ENCODE measurements at regions not wholly inside any gene's neighbourhood (a gene's known extent, or its start where the extent isn't known, plus 50 kb on each side); places are given as distances from the start of the nearest gene placed in this dataset.
"Not testable (repeated sequence)": the region's sequence is repeated elsewhere in the genome, so short reads cannot be mapped to it uniquely, and the experiment has no call there.

DNA sequence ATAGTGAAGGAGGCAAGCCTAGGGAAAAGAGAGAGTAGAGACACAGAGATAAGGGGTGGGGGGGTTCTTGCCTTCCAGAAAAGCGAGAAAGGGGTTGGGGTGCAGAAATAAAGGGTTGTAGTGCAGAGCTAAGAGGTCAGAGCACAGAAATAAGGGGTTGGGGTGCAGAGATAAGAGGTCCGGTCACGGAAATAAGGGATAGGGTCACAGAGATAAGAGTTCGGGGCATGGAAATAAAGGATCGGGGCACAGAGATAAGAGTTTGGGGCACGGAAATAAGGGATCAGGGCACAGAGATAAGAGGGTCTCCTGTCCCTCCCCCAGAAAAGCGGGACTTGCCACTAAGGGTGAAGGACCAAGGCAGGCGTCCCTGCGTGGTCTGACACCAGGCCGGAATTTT, 222.0 kb downstream of the OTOP1 start:
- intact Hi-C loops (cut with micrococcal nuclease); H3K27ac ChIP-seq (ENCODE audit: low read length); H3K27me3 ChIP-seq (ENCODE audit: low read length); H2AFZ ChIP-seq (ENCODE audit: low read length); ATAC-seq; BruUV-seq (replicated peaks); H3K36me3 ChIP-seq (ENCODE audit: low read depth, low read length); H3K9me2 ChIP-seq (replicated peaks; ENCODE audit: low read length); H3F3A ChIP-seq (ENCODE audit: low read length, unreplicated experiment); H3K4me3 ChIP-seq (ENCODE audit: low read length); H3K4me1 ChIP-seq (ENCODE audit: insufficient read depth, low read length); CTCF ChIA-PET; H3K79me2 ChIP-seq (ENCODE audit: low read length); H3K9ac ChIP-seq (ENCODE audit: low read length); DNase-seq; H3K9me3 ChIP-seq (ENCODE audit: low read length); POLR2A ChIA-PET (ENCODE audit: unreplicated experiment); H4K20me1 ChIP-seq (ENCODE audit: low read length); H3K4me2 ChIP-seq (ENCODE audit: low read length): not testable (repeated sequence)

DNA sequence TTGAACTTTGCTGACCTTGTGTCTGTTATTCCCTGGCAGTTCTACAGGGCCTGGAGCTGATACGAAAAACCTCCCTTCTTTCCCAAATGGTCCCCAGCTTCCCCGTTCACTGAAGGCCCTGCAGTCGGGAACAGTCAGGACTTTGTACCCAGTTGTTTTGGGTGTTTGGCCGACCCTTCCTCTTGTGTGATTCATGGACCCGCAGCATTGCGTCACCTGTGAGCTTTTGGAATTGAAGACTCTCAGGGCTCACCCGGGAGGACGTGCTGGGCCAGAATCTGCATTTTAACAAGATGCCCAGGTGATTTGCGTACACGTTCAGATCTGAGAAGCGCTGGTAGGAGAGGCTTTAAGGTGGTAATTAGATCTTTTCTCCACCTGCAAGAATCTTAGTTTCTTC, 220.4 kb downstream of the OTOP1 start:
- DNase-seq; H4K20me1 ChIP-seq (ENCODE audit: low read length); H3K36me3 ChIP-seq (ENCODE audit: low read depth, low read length); H3K27me3 ChIP-seq (ENCODE audit: low read length); H3K4me3 ChIP-seq (ENCODE audit: low read length); BruUV-seq (replicated peaks); CTCF ChIA-PET; H2AFZ ChIP-seq (ENCODE audit: low read length); ATAC-seq; H3K79me2 ChIP-seq (ENCODE audit: low read length); H3F3A ChIP-seq (ENCODE audit: low read length, unreplicated experiment); H3K9me3 ChIP-seq (ENCODE audit: low read length); H3K27ac ChIP-seq (ENCODE audit: low read length); POLR2A ChIA-PET (ENCODE audit: unreplicated experiment); intact Hi-C loops (cut with micrococcal nuclease); H3K4me2 ChIP-seq (ENCODE audit: low read length); H3K4me1 ChIP-seq (ENCODE audit: insufficient read depth, low read length); H3K9ac ChIP-seq (ENCODE audit: low read length); H3K9me2 ChIP-seq (replicated peaks; ENCODE audit: low read length): not testable (repeated sequence)

DNA sequence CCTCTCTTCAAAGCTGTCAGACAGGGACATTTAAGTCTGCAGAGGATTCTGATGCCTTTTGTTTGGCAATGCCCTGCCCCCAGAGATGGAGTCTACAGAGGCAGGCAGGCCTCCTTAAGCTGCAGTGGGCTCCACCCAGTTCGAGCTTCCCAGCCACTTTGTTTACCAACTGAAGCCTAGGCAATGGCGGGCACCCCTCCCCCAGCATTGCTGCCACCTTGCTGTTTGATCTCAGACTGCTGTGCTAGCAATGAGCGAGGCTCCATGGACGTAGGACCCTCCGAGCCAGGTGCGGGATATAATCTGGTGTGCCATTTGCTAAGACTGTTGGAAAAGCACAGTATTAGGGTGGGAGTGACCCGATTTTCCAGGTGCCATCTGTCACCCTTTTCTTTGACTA, 207.7 kb downstream of the OTOP1 start:
- H3K9ac ChIP-seq (ENCODE audit: low read length); H3K4me3 ChIP-seq (ENCODE audit: low read length); DNase-seq; H3K27ac ChIP-seq (ENCODE audit: low read length); POLR2A ChIA-PET (ENCODE audit: unreplicated experiment); ATAC-seq; H3K9me3 ChIP-seq (ENCODE audit: low read length); H2AFZ ChIP-seq (ENCODE audit: low read length); H3K36me3 ChIP-seq (ENCODE audit: low read depth, low read length); H3K79me2 ChIP-seq (ENCODE audit: low read length); BruUV-seq (replicated peaks); H4K20me1 ChIP-seq (ENCODE audit: low read length); H3F3A ChIP-seq (ENCODE audit: low read length, unreplicated experiment); H3K9me2 ChIP-seq (replicated peaks; ENCODE audit: low read length); H3K4me1 ChIP-seq (ENCODE audit: insufficient read depth, low read length); intact Hi-C loops (cut with micrococcal nuclease); H3K4me2 ChIP-seq (ENCODE audit: low read length); CTCF ChIA-PET; H3K27me3 ChIP-seq (ENCODE audit: low read length): not testable (repeated sequence)

DNA sequence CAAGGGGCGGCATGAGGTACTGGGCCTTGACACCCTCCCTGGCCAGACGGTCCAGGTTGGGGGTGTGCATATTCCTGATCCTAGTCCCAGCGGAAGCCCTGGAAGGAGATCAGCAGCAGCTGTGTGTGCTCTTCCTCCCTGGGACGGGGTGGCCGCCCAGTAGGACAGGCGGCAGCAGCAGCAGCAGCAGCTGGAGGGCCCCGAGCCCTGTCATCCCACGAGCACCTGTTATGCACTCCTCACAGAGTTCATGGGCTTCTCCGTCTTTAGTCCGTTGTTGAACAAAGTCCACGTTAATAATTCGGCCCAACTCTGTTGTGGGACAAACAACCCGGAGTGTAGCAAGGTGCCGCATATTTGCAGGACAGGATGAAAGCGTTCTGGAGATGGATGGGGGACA, 205.6 kb downstream of the OTOP1 start:
- H3K36me3 ChIP-seq (ENCODE audit: low read depth, low read length); H3K4me1 ChIP-seq (ENCODE audit: insufficient read depth, low read length); ATAC-seq; BruUV-seq (replicated peaks); H3K27ac ChIP-seq (ENCODE audit: low read length); POLR2A ChIA-PET (ENCODE audit: unreplicated experiment); H3K27me3 ChIP-seq (ENCODE audit: low read length); H3K79me2 ChIP-seq (ENCODE audit: low read length); H3K9ac ChIP-seq (ENCODE audit: low read length); H3K9me3 ChIP-seq (ENCODE audit: low read length); H3K4me2 ChIP-seq (ENCODE audit: low read length); DNase-seq; H2AFZ ChIP-seq (ENCODE audit: low read length); H4K20me1 ChIP-seq (ENCODE audit: low read length); CTCF ChIA-PET; H3K4me3 ChIP-seq (ENCODE audit: low read length); H3K9me2 ChIP-seq (replicated peaks; ENCODE audit: low read length); H3F3A ChIP-seq (ENCODE audit: low read length, unreplicated experiment); intact Hi-C loops (cut with micrococcal nuclease): not testable (repeated sequence)

DNA sequence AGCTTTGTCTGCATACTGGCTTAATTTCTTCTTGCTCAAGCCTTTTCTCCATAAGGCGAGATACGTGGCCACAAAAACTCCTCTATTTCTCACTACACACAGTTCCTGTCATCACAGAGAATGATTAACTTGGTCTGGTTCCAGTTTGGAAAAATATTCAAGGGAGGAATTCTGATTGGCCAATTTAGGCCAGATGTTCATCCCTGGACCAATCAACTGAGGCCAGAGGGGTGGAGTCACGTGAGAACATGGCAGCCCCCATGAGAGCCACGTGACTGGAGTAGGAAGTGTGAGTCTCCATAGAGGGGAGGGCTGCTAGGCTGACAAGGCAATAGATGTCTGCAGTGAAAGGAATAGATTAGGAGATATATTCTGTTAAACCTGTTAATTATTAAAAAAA, 200.0 kb downstream of the OTOP1 start:
- H2AFZ ChIP-seq (ENCODE audit: low read length); H3K4me1 ChIP-seq (ENCODE audit: insufficient read depth, low read length); DNase-seq; H3K9ac ChIP-seq (ENCODE audit: low read length); H3K9me3 ChIP-seq (ENCODE audit: low read length); ATAC-seq; H3K79me2 ChIP-seq (ENCODE audit: low read length); H3K4me2 ChIP-seq (ENCODE audit: low read length); H3K36me3 ChIP-seq (ENCODE audit: low read depth, low read length); BruUV-seq (replicated peaks); H3K4me3 ChIP-seq (ENCODE audit: low read length); H3K27me3 ChIP-seq (ENCODE audit: low read length); H3K27ac ChIP-seq (ENCODE audit: low read length); H3F3A ChIP-seq (ENCODE audit: low read length, unreplicated experiment); intact Hi-C loops (cut with micrococcal nuclease); CTCF ChIA-PET; H4K20me1 ChIP-seq (ENCODE audit: low read length); POLR2A ChIA-PET (ENCODE audit: unreplicated experiment); H3K9me2 ChIP-seq (replicated peaks; ENCODE audit: low read length): not testable (repeated sequence)

DNA sequence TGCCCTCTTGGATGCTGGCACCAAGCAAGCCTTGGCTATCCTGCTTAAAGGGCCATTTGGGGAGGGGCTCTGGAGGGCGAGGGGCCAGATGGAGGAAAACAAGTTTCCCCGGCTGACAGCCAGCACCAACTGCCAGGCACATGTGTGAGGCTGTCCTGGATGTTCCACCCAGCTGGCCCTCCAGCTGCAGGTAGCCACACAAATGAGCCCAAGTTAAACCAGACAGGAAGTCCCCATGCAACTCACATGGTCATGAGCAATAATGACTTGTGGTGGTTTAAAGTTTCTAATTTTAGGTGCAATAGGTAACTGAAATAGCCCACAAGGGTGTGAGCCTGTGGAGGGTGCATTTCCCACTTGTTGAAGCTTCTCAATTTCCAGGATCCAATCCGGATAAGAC, 198.0 kb downstream of the OTOP1 start:
- H3K27ac ChIP-seq (ENCODE audit: low read length); H3K4me2 ChIP-seq (ENCODE audit: low read length); H3F3A ChIP-seq (ENCODE audit: low read length, unreplicated experiment); H3K4me3 ChIP-seq (ENCODE audit: low read length); H3K36me3 ChIP-seq (ENCODE audit: low read depth, low read length); H3K27me3 ChIP-seq (ENCODE audit: low read length); ATAC-seq; H3K9me2 ChIP-seq (replicated peaks; ENCODE audit: low read length); CTCF ChIA-PET; H3K9me3 ChIP-seq (ENCODE audit: low read length); intact Hi-C loops (cut with micrococcal nuclease); DNase-seq; BruUV-seq (replicated peaks); H2AFZ ChIP-seq (ENCODE audit: low read length); H3K79me2 ChIP-seq (ENCODE audit: low read length); H3K9ac ChIP-seq (ENCODE audit: low read length); H4K20me1 ChIP-seq (ENCODE audit: low read length); H3K4me1 ChIP-seq (ENCODE audit: insufficient read depth, low read length); POLR2A ChIA-PET (ENCODE audit: unreplicated experiment): not testable (repeated sequence)

DNA sequence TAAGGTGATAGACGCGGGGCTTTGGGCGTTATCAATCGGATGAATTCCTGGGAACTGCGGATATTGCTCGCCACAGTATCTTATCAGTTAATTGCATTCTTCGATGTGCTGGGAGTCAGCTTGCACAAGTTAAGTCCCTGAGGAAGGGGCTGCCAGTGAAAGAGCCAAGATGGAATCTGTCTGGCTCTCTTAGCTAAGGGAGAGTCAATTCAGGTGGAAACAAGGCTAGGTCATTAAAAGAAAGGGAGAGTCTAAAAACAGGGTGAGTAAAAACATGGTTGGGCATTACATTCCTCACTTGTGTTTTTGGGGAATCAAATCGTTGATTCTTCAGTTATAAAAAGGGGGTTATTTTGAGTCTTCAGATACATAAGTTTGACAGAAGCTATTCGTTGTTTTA, 196.2 kb downstream of the OTOP1 start:
- H3K4me1 ChIP-seq (ENCODE audit: insufficient read depth, low read length); POLR2A ChIA-PET (ENCODE audit: unreplicated experiment); H3K4me3 ChIP-seq (ENCODE audit: low read length); H3K79me2 ChIP-seq (ENCODE audit: low read length); ATAC-seq; DNase-seq; H3K9me3 ChIP-seq (ENCODE audit: low read length); H3K4me2 ChIP-seq (ENCODE audit: low read length); intact Hi-C loops (cut with micrococcal nuclease); H3K9ac ChIP-seq (ENCODE audit: low read length); H4K20me1 ChIP-seq (ENCODE audit: low read length); H3K27ac ChIP-seq (ENCODE audit: low read length); CTCF ChIA-PET; H2AFZ ChIP-seq (ENCODE audit: low read length); H3K27me3 ChIP-seq (ENCODE audit: low read length); BruUV-seq (replicated peaks); H3K36me3 ChIP-seq (ENCODE audit: low read depth, low read length); H3K9me2 ChIP-seq (replicated peaks; ENCODE audit: low read length); H3F3A ChIP-seq (ENCODE audit: low read length, unreplicated experiment): not testable (repeated sequence)

All from PC-3 (cell line).